Natural killer cell treated with Interleukin-12 subunit alpha and Interleukin-12 subunit beta and Interleukin-15 and Interleukin-18, amount 100 ng/mL, for 72 hours (primary cell): ENCODE measurements at regions not wholly inside any gene's neighbourhood (a gene's known extent, or its start where the extent isn't known, plus 50 kb on each side); places are given as distances from the start of the nearest gene placed in this dataset.
A peak's percentile ranks its signal among the peaks of the same experiment; 100 is the strongest.

Experiments
- ATAC-seq, 2 donors: fragments of 150-1000 bp; cut with Tn5 transposase in 1 of 2; sonication (Bioruptor Pico), chemical (Tn5 transposase) in 1 of 2; 2 replicates each; pipeline ENCODE4 v1.10.0; 2021
- DNase-seq: peaks from one replicate; pipeline ENCODE4 v3.0.0; 2022; ENCODE audit warnings: low spot score
- H3K27ac Mint-ChIP-seq, 2 donors: 1 replicate in 1 of 2; 2 replicates in 1 of 2; pipeline ENCODE4 v1.8.0; 2022; ENCODE audit warnings: mixed read lengths in 2 of 2, mild to moderate bottlenecking in 1 of 2, moderate library complexity in 1 of 2
- H3K27me3 Mint-ChIP-seq, 2 donors: 1 replicate in 1 of 2; 2 replicates in 1 of 2; pipeline ENCODE4 v1.8.0; 2022; ENCODE audit warnings: mixed read lengths in 2 of 2
- H3K36me3 Mint-ChIP-seq: one replicate; pipeline ENCODE4 v1.8.0; 2022; ENCODE audit warnings: mixed read lengths
- H3K4me1 Mint-ChIP-seq, 2 donors: 1 replicate in 1 of 2; 2 replicates in 1 of 2; pipeline ENCODE4 v1.8.0; 2022; ENCODE audit warnings: low read depth in 2 of 2, mixed read lengths in 2 of 2, mild to moderate bottlenecking in 1 of 2
- H3K4me3 Mint-ChIP-seq: one replicate; pipeline ENCODE4 v1.8.0; 2022; ENCODE audit warnings: mixed read lengths
- H3K9me3 Mint-ChIP-seq: 2 replicates; pipeline ENCODE4 v1.8.0; 2022; ENCODE audit warnings: mixed read lengths

DNA sequence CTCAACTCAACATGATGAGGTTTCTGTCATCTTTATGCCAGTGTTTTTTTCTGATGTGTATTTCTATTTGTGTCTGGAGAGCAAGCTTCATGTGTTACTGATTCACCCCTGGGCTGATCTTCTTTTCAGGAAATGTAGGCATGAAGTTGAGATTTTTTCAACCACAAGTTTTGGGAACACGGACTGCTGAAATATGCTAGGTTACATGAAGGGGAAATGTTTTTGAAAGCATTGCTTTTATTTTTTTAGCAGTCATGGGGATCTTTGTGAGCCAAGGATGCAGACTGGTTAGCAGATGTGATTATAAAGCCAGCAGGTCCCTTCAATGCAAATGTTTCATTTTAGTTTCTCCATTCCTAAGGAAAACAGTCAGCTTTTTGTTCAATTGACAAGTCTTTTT, 219.3 kb upstream of the COL8A1 start:
- no peak overlapping the region for H3K4me3 Mint-ChIP-seq

DNA sequence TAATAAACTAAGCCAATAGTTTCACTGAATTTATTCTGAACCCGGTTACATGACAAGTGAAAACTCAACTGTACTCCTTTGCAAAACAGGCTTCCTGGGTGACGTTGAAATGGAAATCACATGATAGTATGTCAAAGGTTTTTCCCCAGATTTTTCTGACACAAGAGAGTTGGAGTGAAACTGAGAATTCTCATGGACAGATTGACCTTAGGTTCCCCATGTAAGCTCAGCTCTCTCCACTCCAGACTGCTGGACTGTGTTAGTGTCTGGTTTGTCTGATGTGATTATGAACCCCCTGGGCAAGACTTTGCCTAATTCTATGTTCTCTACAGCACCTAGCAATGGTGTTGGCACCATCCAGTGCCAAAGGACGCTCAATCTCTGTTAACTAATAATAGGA, 219.7 kb upstream of the COL8A1 start:
- Mint-ChIP-seq H3K36me3 (no peaks in the 10 kb centered on the region), H3K27me3 (no peaks in the 10 kb centered on the region), H3K4me1 (no peaks in the 10 kb centered on the region), H3K4me3 (no peak overlapping the region), H3K27ac (no peak overlapping the region), H3K9me3 (peaks cover 4% of the 10 kb centered on the region)
- ATAC-seq (no peak), DNase-seq (no peak)

More for the DNA sequence above, 219.3 kb upstream of the COL8A1 start:
- Mint-ChIP-seq H3K27ac (no peak overlapping the region), H3K36me3 (no peaks in the 10 kb centered on the region), H3K4me1 (no peaks in the 10 kb centered on the region), H3K27me3 (no peaks in the 10 kb centered on the region), H3K9me3 (peaks cover 4% of the 10 kb centered on the region)
- no peak for ATAC-seq
- no peak for DNase-seq

DNA sequence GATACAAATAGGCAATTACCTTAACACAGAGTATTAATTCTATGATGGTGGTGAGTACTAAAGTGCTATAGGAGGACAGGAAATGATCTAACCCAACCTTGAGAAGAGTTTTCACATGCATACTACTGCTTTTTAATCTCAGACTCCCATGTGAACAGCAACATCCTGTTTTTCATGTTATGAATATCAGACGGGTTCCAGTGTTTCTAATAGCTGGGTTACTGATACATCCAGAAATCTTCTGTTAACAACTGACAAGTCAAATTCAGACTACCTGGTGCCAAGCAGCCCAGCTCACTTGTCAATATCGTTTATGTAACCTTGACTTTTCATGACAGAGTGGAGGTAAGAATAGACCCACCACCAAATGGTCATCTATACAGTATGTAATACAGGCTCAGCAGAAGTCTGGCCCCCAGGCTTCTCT, 220.2 kb upstream of the COL8A1 start:
- Mint-ChIP-seq H3K27me3 (no peaks in the 10 kb centered on the region), H3K4me3 (no peak overlapping the region), H3K4me1 (no peaks in the 10 kb centered on the region), H3K9me3 (peaks cover 4% of the 10 kb centered on the region), H3K36me3 (no peaks in the 10 kb centered on the region), H3K27ac (no peak overlapping the region)
- DNase-seq (no peak), ATAC-seq (no peak)

DNA sequence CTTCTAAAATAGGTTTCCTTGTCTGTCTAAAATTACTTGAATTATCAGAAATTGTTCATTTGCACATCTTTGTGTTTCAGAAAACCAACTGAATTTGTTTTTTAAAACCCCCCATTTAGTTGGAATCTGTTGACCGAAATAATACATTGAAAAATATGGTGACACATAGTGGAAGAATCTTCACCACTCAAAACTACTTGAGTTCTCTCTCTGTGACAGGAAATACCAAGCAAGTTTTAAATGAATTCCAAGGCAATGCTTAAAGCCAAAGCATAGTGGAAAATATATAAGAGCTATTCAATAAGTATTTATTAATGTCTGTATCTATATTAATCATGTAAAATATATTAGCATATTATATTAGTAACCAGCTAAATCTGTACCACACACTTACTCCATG, 224.9 kb upstream of the COL8A1 start:
- no peaks in the 10 kb centered on the region for H3K27me3 Mint-ChIP-seq
- H3K4me1 Mint-ChIP-seq: no peaks in the 10 kb centered on the region
- no peak overlapping the region for H3K27ac Mint-ChIP-seq
- no peak for DNase-seq
- no peak for ATAC-seq
- H3K36me3 Mint-ChIP-seq: no peaks in the 10 kb centered on the region
- peaks cover 3% of the 10 kb centered on the region for H3K9me3 Mint-ChIP-seq
- no peak overlapping the region for H3K4me3 Mint-ChIP-seq

DNA sequence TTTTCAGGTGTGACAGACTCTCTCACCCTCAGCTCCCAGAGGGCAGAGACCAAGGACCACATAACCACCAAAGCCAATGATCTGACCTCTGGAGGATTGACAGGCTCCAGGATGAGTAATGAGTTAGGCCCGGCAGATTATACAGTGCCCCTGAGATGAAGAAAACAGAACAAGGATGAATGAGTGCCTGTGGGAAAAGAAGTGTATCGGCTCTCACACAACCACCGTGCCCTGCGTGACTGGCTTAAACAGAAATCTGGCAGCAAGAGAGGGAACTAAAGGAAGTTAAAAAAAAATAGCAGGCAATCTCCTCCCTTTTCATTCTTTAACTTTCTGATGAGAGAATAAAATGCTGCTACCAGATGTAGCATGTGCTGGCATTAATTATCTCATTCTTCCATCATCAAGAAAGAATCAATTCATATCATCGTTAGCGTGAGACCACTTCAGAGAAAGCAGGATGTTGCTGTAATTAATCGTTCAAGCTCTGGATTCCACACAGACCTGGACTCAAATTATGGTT, 227.5 kb upstream of the COL8A1 start:
- H3K27ac Mint-ChIP-seq: no peak overlapping the region
- peaks cover 7% of the 10 kb centered on the region for H3K9me3 Mint-ChIP-seq
- H3K4me1 Mint-ChIP-seq: no peaks in the 10 kb centered on the region
- no peaks in the 10 kb centered on the region for H3K27me3 Mint-ChIP-seq
- DNase-seq: no peak
- no peak for ATAC-seq
- H3K36me3 Mint-ChIP-seq: no peaks in the 10 kb centered on the region
- H3K4me3 Mint-ChIP-seq: no peak overlapping the region

DNA sequence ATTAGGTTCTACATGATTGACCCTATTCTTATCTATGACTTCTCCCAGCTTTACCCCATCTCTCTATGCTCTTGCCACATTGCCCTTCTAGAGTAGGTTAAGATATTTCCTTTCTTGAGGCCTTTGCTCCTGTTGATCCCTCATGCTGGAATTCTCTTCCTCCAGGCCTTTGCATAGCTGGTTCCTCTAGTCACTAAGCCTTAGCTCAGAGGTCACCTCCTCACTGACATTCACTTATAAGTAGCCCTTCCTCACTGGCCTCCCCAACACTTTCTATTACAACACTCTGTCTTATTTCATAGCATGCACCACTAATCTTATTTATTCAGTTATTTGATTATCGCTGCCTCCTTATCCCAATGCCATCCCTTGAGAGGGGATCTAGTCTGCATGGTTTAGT, 228.4 kb upstream of the COL8A1 start:
- H3K27ac Mint-ChIP-seq: no peak overlapping the region
- H3K4me1 Mint-ChIP-seq: no peaks in the 10 kb centered on the region
- DNase-seq (no peak), ATAC-seq (no peak)
- H3K27me3 Mint-ChIP-seq: no peaks in the 10 kb centered on the region
- H3K36me3 Mint-ChIP-seq: no peaks in the 10 kb centered on the region
- H3K9me3 Mint-ChIP-seq: peaks cover 7% of the 10 kb centered on the region
- no peak overlapping the region for H3K4me3 Mint-ChIP-seq

DNA sequence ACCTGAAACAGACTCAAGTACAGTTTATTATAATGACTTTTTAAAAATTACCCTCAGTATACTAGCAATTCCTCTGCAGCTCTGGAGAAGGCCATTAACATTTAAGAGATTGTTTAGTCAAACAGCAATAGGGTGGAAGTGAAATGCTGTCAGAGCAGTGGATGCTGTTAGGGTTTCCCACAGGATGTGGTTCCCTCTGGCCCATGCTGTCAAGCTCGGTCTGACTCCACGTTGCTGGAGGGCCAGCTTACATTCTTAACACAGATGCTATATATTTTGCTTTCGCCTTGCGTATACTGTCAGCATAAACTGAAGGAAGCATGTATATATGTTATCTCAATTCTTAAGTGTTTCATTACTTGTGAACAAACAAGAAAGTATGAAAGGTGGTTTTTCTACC, 231.1 kb upstream of the COL8A1 start:
- Mint-ChIP-seq H3K27ac (no peak overlapping the region), H3K4me1 (no peaks in the 10 kb centered on the region), H3K4me3 (no peak overlapping the region), H3K27me3 (no peaks in the 10 kb centered on the region), H3K9me3 (peaks cover 7% of the 10 kb centered on the region), H3K36me3 (no peaks in the 10 kb centered on the region)
- DNase-seq (no peak), ATAC-seq (peak in 1 of 2 donors; percentile 48)

DNA sequence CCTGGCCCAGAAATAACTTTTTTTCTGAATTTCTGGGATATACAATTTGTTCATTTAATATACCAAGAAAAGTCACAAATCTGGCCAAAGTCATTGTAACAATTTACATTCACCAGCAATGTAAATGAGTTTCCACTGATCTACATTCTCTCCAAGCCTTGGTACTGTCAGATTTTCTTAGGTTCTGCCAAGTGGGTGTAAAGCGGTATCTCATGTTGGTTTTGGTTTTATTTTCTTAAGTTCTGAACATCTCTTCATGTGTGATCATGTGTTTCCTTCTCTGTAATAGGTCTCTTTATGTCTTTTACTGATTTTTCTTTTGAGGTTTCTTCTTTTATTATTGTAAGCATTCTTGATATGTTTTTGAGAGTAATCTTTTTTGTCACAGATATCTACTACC, 235.6 kb upstream of the COL8A1 start:
- no peak for ATAC-seq
- no peak for DNase-seq
- H3K27me3 Mint-ChIP-seq: no peaks in the 10 kb centered on the region
- H3K4me3 Mint-ChIP-seq: no peak overlapping the region
- H3K36me3 Mint-ChIP-seq: no peaks in the 10 kb centered on the region
- H3K9me3 Mint-ChIP-seq: peaks cover 16% of the 10 kb centered on the region
- H3K4me1 Mint-ChIP-seq: no peaks in the 10 kb centered on the region
- H3K27ac Mint-ChIP-seq: no peak overlapping the region

DNA sequence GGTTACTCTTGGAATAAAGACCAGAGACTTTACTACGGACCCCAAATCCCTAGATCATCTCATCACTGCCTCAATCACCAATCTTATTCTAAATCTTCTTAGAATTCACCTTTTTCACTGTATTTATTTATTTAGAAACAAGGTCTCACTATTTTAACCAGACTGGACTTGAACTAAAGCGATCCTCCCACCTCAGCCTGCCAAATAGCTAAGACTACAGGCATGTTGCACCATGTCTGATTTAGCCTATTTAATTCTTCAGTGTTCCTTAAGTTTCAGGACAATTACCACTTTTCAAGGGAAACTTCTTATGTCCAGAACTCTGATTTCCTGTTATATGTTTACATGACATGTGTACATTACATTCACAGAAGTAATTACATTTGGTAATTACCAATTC, 238.0 kb upstream of the COL8A1 start:
- Mint-ChIP-seq H3K27ac (no peak overlapping the region), H3K27me3 (no peaks in the 10 kb centered on the region), H3K9me3 (peaks cover 19% of the 10 kb centered on the region), H3K36me3 (no peaks in the 10 kb centered on the region), H3K4me3 (no peak overlapping the region), H3K4me1 (no peaks in the 10 kb centered on the region)
- DNase-seq: no peak
- ATAC-seq: no peak

DNA sequence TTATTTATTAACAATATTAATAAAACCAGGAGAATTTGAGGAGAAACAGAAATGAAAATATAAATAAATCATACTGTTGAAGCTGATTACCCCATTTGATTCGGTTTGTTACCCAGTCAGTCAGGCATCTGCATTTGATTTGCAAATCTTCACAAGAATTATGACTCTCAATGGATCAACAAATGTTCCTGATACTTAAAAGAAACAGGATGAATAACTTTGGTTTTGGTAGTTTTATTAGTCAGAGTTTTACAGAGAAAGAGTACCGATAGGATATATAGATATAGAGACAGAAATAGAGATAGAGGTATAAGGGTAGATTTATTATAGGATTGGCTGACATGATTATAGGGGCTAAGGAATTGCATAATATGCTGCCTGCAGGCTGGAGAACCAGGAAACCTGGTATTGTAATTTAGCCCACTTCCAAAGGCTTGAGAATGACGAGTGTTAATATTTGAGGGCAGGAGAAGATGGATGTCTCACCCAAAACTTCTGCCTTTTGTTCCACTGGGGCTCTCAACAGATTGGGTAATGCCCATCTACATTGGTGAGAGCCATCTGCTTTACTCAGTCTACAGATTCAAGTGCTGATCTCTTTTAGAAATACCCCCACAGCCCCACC, 241.6 kb upstream of the COL8A1 start:
- H3K4me1 Mint-ChIP-seq: no peaks in the 10 kb centered on the region
- H3K9me3 Mint-ChIP-seq: peaks cover 27% of the 10 kb centered on the region
- H3K27me3 Mint-ChIP-seq: no peaks in the 10 kb centered on the region
- no peak overlapping the region for H3K27ac Mint-ChIP-seq
- DNase-seq (no peak), ATAC-seq (no peak)
- no peak overlapping the region for H3K4me3 Mint-ChIP-seq
- H3K36me3 Mint-ChIP-seq: no peaks in the 10 kb centered on the region

DNA sequence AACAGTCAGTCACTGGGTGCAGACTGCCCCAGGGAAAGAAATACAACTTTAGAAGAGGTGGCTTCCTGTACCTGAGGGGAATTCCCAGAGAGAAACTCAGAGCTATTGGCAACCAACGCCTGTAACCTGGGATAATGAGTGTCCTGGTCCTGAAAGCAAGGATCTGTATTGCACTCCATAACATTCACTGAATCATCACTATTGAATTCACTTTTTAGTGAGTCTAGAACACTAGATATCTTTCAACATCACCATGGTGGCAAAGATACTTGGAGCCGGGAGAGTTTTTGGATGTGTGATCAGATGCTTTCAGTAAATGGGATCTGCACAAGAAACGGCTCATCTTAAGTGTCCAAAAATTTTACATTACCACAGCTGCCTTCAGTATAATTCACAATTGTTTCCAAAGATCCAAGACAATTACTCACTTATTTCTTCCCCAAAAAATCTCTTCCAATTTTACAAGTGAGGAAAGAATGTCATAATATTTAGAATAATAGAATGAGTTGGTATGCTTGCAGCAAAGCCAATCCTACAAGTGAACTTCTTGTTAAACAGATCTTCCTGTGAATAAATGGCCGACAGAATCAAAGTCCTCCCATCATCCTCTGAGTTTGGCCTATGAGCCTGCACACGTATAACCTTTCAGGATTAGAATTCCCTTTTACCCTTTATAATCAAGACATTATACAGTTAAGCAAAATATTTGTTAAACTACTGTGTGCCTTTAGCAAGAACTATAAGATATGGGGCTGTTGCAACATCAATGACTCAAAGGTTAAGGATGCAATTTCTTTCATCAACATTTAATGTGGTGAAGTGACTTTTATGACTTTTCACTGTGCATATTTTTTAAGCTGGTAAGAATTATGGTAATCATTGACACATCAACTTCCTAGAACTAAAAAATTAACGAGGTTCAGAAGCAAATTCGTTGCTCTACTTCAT, 243.3 kb upstream of the COL8A1 start:
- ATAC-seq (no peak), DNase-seq (no peak)
- Mint-ChIP-seq H3K9me3 (peaks cover 26% of the 10 kb centered on the region), H3K36me3 (no peaks in the 10 kb centered on the region), H3K27ac (no peak overlapping the region), H3K4me1 (no peaks in the 10 kb centered on the region), H3K27me3 (no peaks in the 10 kb centered on the region), H3K4me3 (no peak overlapping the region)

DNA sequence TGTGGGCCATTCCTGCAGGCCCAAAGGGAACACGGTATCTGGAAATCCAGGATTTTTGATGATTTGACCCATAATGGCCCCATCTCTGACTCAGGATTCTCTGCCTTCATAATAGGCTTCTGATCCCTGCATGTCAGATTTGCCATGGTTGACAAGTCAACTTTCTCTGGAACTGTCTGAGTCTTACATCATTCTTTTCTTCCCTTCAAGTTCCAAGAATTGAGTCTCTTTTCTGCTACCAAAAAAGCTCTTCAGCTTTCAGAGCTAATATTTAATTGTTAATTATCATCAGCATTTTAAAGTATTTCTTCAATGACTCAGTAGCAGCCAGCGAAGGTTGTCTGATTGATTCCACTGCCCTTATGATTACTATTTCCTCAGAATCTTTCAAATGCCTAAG, 244.4 kb upstream of the COL8A1 start:
- DNase-seq (no peak), ATAC-seq (no peak)
- Mint-ChIP-seq H3K4me1 (no peaks in the 10 kb centered on the region), H3K27ac (no peak overlapping the region), H3K27me3 (no peaks in the 10 kb centered on the region), H3K9me3 (peaks cover 23% of the 10 kb centered on the region), H3K4me3 (no peak overlapping the region), H3K36me3 (no peaks in the 10 kb centered on the region)

DNA sequence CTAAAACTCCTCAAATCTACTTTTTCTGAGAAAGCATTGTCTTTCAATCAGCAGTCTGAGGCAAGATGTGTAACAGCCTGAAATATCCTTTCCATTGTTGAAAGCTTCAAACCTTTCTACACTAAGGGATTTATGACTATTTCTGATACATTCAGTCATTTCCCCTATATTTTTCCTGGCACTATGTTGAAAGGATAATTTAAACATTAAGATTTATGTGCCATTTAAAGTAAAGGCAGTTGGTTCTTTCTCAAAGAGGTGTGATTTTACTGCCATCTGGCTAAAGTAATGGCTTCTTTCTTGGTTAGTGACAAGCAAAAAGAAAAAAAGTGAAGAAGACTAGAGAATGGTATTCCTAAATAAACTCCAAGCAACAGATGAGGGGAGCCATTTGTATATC, 249.6 kb upstream of the COL8A1 start:
- Mint-ChIP-seq H3K4me3 (no peak overlapping the region), H3K4me1 (no peaks in the 10 kb centered on the region), H3K27me3 (no peaks in the 10 kb centered on the region), H3K36me3 (no peaks in the 10 kb centered on the region), H3K9me3 (peaks cover 15% of the 10 kb centered on the region), H3K27ac (no peak overlapping the region)
- no peak for DNase-seq
- ATAC-seq: no peak

DNA sequence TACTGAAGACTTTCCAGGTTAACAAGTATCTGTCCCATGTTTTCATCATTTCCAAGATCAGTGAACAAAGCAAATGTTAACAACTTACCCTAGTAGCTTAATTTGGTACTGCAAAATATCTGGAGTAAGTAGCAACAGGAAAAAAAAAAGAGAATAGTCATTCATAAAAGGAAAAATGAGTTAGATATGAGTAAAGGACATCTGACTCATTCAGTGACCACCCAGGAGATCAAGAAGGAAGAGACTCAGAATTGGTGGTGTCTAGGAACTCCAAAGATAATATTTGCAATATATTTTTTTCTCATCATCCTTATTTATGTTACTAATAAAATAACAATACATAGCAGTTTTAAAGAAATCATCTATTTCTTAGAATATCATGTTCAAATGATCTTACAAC, 253.8 kb upstream of the COL8A1 start:
- H3K4me3 Mint-ChIP-seq: no peak overlapping the region
- no peaks in the 10 kb centered on the region for H3K27me3 Mint-ChIP-seq
- H3K27ac Mint-ChIP-seq: no peak overlapping the region
- peaks cover 20% of the 10 kb centered on the region for H3K9me3 Mint-ChIP-seq
- H3K4me1 Mint-ChIP-seq: no peaks in the 10 kb centered on the region
- no peak for ATAC-seq
- no peaks in the 10 kb centered on the region for H3K36me3 Mint-ChIP-seq
- no peak for DNase-seq
